NT2/D1 (cell line): ENCODE measurements at regions not wholly inside any gene's neighbourhood (a gene's known extent, or its start where the extent isn't known, plus 50 kb on each side); places are given as distances from the start of the nearest gene placed in this dataset.

Experiments
- DNase-seq: peaks from one replicate; pipeline ENCODE4 v3.0.0-alpha.2; 2011; ENCODE audit warnings: low read depth, low spot score
- H3K27me3 ChIP-seq: 2 replicates; pipeline ENCODE4 v1.6.0; 2011; ENCODE audit warnings: mild to moderate bottlenecking; ENCODE audit not compliant: insufficient read length, insufficient read depth
- H3K36me3 ChIP-seq: 2 replicates; pipeline ENCODE4 v1.6.1; 2011; ENCODE audit warnings: mild to moderate bottlenecking, low read length, mixed read lengths; ENCODE audit not compliant: insufficient read depth, insufficient read length
- H3K4me1 ChIP-seq: 2 replicates; pipeline ENCODE4 v1.5.1; 2011; ENCODE audit not compliant: insufficient read depth, insufficient read length
- H3K4me3 ChIP-seq: 2 replicates; pipeline ENCODE4 v1.5.1; 2011; ENCODE audit warnings: low read depth; ENCODE audit not compliant: insufficient read length
- H3K9ac ChIP-seq: 2 replicates; pipeline ENCODE4 v1.6.0; 2011; ENCODE audit warnings: low read depth; ENCODE audit not compliant: insufficient read length
- H3K9me3 ChIP-seq: 2 replicates; pipeline ENCODE4 v1.5.1; 2011; ENCODE audit warnings: mild to moderate bottlenecking, low read length; ENCODE audit not compliant: insufficient read depth
- SUZ12 ChIP-seq: IDR thresholded peaks from 2 replicates; pipeline ENCODE4 v1.6.1; 2011; ENCODE audit not compliant: insufficient read length, insufficient read depth; ENCODE audit errors: extremely low read depth
- YY1 ChIP-seq: IDR thresholded peaks from 2 replicates; pipeline ENCODE4 v1.6.1; 2011; ENCODE audit not compliant: insufficient read length, insufficient read depth
- ZNF274 ChIP-seq: IDR thresholded peaks from 2 replicates; pipeline ENCODE4 v1.6.1; 2011; ENCODE audit warnings: mild to moderate bottlenecking, low read depth, low read length

DNA sequence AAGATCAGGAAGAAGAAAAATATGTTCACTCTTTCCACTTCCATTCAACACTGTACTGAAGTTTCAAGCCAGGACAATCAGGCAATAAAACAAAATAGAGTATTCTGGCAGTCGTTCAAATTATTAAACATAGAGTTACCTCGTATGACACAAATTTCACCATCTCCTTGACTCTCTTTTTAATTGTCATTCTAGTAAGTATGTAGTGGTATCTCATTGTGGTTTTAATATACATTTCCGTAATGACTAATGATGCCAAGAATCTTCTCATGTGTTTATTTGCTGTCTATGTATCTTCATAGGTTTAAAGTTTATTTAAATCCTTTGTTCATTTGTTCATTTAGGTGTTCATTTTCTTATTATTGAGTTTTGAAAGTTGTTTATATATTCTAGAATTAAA is 352.2 kb downstream of the IDS start:
- no peaks in the 10 kb centered on the region for H3K36me3 ChIP-seq
- TF ChIP-seq YY1 = no peak
- TF ChIP-seq ZNF274 = no peak
- no peak for TF ChIP-seq SUZ12

DNA sequence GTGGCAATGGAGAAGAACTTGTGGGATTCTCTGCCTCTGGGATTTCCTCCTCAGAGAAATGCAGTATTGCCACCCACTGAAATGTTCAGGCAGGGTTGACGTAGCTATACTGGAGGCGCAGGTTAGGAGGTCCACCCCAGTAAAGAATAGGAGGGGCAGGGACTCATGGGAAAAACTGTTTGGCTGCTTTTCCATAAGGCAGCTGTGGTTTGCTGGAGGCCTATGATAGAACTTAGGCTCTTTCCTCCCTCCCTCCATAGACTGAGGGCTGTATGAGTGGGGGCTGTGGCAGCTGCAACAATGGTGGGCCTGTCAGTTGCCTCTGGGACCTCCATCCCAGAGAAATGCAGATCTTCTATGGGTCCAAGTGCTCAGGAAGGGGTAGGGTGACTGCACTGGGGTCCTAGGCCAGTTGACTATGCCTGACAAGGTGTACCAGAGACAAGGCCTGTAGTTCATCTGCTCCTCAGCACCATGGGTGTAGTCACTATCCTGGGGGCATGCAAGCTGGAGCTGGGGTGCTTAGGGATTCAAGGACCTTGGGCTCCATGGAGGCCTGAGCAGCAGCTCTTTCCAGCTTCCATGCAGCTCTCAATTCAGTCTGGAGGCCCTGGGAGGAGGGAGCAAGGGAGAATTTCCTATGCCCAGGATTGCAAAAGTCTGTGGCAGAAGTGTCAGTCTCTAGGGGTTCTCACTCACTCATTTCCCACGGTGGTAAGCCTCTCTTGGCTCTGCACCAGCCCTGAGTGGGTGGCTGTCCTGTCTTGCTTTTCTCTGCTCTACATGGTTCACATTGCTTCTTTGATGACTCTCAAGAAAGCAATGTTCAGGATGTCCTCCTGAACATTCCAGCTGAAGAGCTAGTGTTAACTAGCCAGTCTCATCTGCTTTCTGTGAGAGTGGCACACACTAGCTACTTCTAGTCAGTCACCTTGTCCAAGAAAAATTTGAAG is 353.0 kb downstream of the IDS start:
- TF ChIP-seq ZNF274 = no peak
- no peak for TF ChIP-seq YY1
- no peak for TF ChIP-seq SUZ12
- H3K36me3 ChIP-seq = no peaks in the 10 kb centered on the region
- DNase-seq = no peak
- no peaks in the 10 kb centered on the region for H3K9me3 ChIP-seq
- H3K27me3 ChIP-seq = no peaks in the 10 kb centered on the region
- no peaks in the 10 kb centered on the region for H3K4me1 ChIP-seq
- no peak overlapping the region for H3K4me3 ChIP-seq
- no peak overlapping the region for H3K9ac ChIP-seq

More for the DNA sequence above, 352.2 kb downstream of the IDS start:
- Histone ChIP-seq H3K4me1 (no peaks in the 10 kb centered on the region), H3K9ac (no peak overlapping the region), H3K4me3 (no peak overlapping the region), H3K9me3 (no peaks in the 10 kb centered on the region), H3K27me3 (no peaks in the 10 kb centered on the region)
- no peak for DNase-seq

DNA sequence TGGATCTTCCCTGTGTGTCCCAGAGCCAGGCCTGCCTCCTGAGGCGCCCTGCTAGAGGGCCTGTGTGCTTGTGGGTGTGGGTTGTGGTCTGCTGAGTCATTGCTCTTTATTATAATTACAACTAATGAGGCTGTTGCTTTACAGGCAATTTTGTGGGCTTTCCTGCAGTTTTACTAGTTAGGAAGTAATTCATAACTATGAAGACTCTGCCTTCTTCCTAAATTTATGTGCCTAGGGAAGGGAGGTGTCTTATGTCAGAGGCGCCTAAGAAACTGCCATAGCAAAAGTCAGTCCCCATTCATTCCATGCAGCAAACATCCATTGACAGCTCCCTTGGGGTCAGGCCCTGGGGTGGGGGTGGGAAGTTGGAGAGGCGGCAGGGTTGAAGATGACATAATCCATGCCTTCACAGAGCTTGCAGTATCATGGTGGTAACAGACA is 359.2 kb downstream of the IDS start:
- H3K4me3 ChIP-seq = no peak overlapping the region
- no peaks in the 10 kb centered on the region for H3K27me3 ChIP-seq
- TF ChIP-seq YY1 = no peak
- TF ChIP-seq ZNF274 = no peak
- TF ChIP-seq SUZ12 = no peak
- no peaks in the 10 kb centered on the region for H3K36me3 ChIP-seq
- H3K9ac ChIP-seq = no peak overlapping the region
- DNase-seq = no peak
- no peaks in the 10 kb centered on the region for H3K9me3 ChIP-seq
- no peaks in the 10 kb centered on the region for H3K4me1 ChIP-seq

DNA sequence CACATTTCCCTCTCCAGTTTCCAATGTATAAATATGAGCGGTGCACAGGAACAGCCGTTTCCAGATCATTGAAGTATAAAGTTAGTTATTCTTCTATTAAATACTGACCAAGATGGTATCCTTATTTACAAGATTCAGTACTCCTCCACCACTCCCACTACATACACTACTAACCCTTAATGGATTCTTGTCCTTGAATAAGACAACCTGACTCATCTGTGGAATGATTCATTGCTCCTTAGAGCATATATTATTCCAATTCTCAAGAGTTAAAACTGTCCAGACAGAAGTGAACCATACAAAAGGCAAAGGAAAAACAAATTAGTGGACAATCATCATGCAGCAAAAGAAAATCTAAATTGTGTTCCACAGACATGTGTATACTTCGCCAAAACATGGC is 373.3 kb downstream of the IDS start:
- no peak for TF ChIP-seq SUZ12
- no peak for TF ChIP-seq ZNF274
- TF ChIP-seq YY1 = no peak
- no peak for DNase-seq
- Histone ChIP-seq H3K4me3 (no peak overlapping the region), H3K36me3 (no peaks in the 10 kb centered on the region), H3K4me1 (no peaks in the 10 kb centered on the region), H3K27me3 (no peaks in the 10 kb centered on the region), H3K9me3 (no peaks in the 10 kb centered on the region), H3K9ac (no peak overlapping the region)

DNA sequence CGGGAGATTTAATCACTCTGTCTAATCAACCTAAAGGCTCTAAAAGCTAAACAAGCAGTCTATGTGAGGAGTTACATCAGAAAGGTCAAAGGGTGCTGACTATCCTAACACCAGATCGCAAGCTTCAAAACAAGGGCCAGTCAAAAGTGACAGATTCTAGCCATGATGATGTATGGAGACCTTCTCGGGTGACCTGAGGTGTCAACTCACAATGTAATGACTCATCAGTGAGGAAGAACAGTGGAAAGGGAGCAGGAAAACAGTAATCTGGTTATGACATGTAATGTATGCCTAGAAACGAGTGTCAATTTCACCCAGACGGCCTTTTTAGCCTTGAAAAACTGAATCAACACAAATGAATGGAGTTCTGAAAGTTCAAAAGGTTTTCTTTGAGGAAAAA is 375.3 kb downstream of the IDS start:
- no peak for DNase-seq
- no peaks in the 10 kb centered on the region for H3K4me1 ChIP-seq
- H3K36me3 ChIP-seq = no peaks in the 10 kb centered on the region
- no peak for TF ChIP-seq ZNF274
- TF ChIP-seq YY1 = no peak
- TF ChIP-seq SUZ12 = no peak
- H3K9me3 ChIP-seq = no peaks in the 10 kb centered on the region
- H3K9ac ChIP-seq = no peak overlapping the region
- no peaks in the 10 kb centered on the region for H3K27me3 ChIP-seq
- H3K4me3 ChIP-seq = no peak overlapping the region

DNA sequence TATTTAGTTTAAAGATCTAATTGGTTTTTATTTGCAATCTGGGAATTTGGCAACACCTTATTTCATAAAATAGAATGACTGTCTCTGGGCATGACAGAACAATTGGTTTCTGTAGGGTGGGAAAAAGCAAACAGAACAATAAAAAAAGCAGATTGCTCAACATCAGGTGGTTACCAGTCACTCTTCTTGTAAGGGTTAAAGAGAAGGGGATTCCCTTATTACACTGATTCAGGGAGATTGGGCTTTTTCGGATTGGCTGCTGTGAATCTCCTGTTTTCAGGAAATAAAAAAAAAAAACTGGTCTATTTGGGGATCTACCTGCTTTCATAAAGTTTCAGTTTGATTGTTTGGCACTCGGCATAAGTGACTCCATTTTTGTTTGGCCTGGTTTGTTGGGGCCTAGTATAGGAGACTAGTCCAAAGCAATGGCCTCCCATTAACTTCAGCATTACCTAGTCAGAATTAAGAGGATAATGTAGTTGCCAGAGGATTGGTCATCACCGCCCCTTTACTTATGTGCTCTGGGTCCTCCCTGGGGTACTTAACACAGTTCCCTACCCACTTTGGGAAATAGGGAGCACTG is 380.5 kb downstream of the IDS start:
- no peak for DNase-seq
- Histone ChIP-seq H3K9me3 (no peaks in the 10 kb centered on the region), H3K36me3 (no peaks in the 10 kb centered on the region), H3K4me3 (no peak overlapping the region), H3K4me1 (no peaks in the 10 kb centered on the region), H3K9ac (no peak overlapping the region), H3K27me3 (no peaks in the 10 kb centered on the region)
- TF ChIP-seq ZNF274 (no peak), YY1 (no peak), SUZ12 (no peak)

DNA sequence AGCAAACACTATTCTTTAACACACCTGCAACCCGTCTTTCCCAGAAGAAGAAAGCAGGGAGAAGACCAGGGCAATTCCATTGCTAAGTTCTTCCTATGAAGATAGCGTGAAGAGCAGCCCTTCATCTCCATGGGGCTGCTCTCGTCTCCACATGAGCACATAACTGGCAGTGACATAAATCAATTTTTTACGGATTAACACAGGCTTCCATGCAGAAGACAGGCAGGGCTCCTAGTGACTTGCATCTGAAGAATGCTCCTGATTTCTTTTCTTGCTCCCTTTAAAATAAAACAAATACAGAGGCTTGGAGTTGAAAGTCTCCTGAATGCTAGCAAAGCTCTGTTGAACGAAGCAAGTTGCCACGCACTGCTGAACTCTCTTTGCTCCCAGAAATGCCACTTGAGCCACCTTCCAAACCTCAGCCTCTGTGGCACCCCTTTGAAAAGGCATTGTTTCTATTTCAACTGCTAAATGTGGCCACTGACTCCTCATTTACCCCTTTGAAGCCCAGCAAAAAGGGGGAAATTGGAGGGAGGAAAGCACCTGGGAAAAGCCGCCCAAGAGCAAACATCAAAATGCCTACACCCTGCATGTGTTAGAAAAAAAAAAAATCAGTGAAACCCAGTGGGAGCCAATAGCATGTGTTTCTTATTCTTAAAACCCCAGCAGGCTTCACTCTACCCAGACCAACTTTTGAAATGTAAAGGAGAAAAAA is 383.7 kb downstream of the IDS start:
- Histone ChIP-seq H3K27me3 (no peaks in the 10 kb centered on the region), H3K36me3 (no peaks in the 10 kb centered on the region), H3K9ac (no peak overlapping the region), H3K4me1 (no peaks in the 10 kb centered on the region), H3K4me3 (no peak overlapping the region), H3K9me3 (no peaks in the 10 kb centered on the region)
- no peak for DNase-seq
- no peak for TF ChIP-seq ZNF274
